A204.1 (cell line): ENCODE measurements at regions not wholly inside any gene's neighbourhood (a gene's known extent, or its start where the extent isn't known, plus 50 kb on each side); places are given as distances from the start of the nearest gene placed in this dataset.

Source experiments
- FAIRE-seq: peaks from 2 replicates; lab custom pipeline; 2012; peaks lifted over from hg19 to GRCh38; lab: Jason Lieb, UNC

GRCh38 chr2:145116834-145117725, 597.2 kb upstream of the ZEB2 start:
- FAIRE-seq: no peak

GRCh38 chr2:145116056-145116455, 596.1 kb upstream of the ZEB2 start:
- FAIRE-seq: no peak

GRCh38 chr2:145114726-145115125, 594.8 kb upstream of the ZEB2 start:
- no peak for FAIRE-seq

GRCh38 chr2:145112467-145112866, 592.5 kb upstream of the ZEB2 start:
- no peak for FAIRE-seq

GRCh38 chr2:145110668-145111356, 590.9 kb upstream of the ZEB2 start:
- FAIRE-seq: no peak

- FAIRE-seq: no peak
Measured at GRCh38 chr2:145108959-145109710, 589.2 kb upstream of the ZEB2 start.

GRCh38 chr2:145108361-145108778, 588.5 kb upstream of the ZEB2 start:
- FAIRE-seq: no peak

GRCh38 chr2:145106293-145106692, 586.4 kb upstream of the ZEB2 start:
- FAIRE-seq: no peak

- no peak for FAIRE-seq
Measured at GRCh38 chr2:145102706-145103105, 582.8 kb upstream of the ZEB2 start.

- FAIRE-seq: no peak
Measured at GRCh38 chr2:145100301-145100700, 580.4 kb upstream of the ZEB2 start.

GRCh38 chr2:145096582-145096981, 576.7 kb upstream of the ZEB2 start:
- FAIRE-seq: no peak

GRCh38 chr2:145095641-145096435, 575.9 kb upstream of the ZEB2 start:
- no peak for FAIRE-seq

GRCh38 chr2:145094370-145094769, 574.5 kb upstream of the ZEB2 start:
- no peak for FAIRE-seq

- no peak for FAIRE-seq
Measured at GRCh38 chr2:145091967-145092366, 572.0 kb upstream of the ZEB2 start.

- FAIRE-seq: no peak
Measured at GRCh38 chr2:145090841-145091761, 571.2 kb upstream of the ZEB2 start.

- FAIRE-seq: no peak
Measured at GRCh38 chr2:145088756-145089155, 568.8 kb upstream of the ZEB2 start.

GRCh38 chr2:145086910-145087309, 567.0 kb upstream of the ZEB2 start:
- FAIRE-seq: no peak

- FAIRE-seq: no peak
Measured at GRCh38 chr2:145085612-145086011, 565.7 kb upstream of the ZEB2 start.

- peak; percentile 3 for FAIRE-seq
Measured at GRCh38 chr2:145080426-145080825, 560.5 kb upstream of the ZEB2 start.

GRCh38 chr2:145079641-145080040, 559.7 kb upstream of the ZEB2 start:
- no peak for FAIRE-seq

- no peak for FAIRE-seq
Measured at GRCh38 chr2:145078923-145079322, 559.0 kb upstream of the ZEB2 start.
